NT2/D1 (cell line): ENCODE measurements at regions not wholly inside any gene's neighbourhood (a gene's known extent, or its start where the extent isn't known, plus 50 kb on each side); places are given as distances from the start of the nearest gene placed in this dataset.

Experiments
- SUZ12 ChIP-seq: IDR thresholded peaks from 2 replicates; pipeline ENCODE4 v1.6.1; 2011; ENCODE audit not compliant: insufficient read length, insufficient read depth; ENCODE audit errors: extremely low read depth
- YY1 ChIP-seq: IDR thresholded peaks from 2 replicates; pipeline ENCODE4 v1.6.1; 2011; ENCODE audit not compliant: insufficient read length, insufficient read depth
- ZNF274 ChIP-seq: IDR thresholded peaks from 2 replicates; pipeline ENCODE4 v1.6.1; 2011; ENCODE audit warnings: mild to moderate bottlenecking, low read depth, low read length

DNA sequence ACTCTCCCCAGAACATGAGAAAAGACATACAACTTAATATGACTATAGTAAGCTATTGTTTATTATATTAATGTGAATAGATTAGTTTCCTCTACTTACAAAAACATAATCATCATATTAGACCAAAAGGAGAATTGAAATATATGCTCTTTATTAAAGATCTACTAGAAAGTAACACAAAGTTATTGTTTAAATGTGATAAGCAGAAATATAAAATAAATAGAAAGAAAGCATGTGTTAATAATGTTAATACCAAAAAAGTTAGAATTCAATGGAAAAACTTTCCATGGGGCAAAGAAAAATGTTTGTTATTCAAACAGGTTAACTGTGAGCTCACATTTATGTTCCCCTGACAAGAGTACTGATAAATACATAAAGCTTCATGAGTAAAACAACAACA, 421.4 kb upstream of the UBE2E3 start:
- TF ChIP-seq SUZ12 (no peak), YY1 (no peak), ZNF274 (no peak)
